ENCODE measurements at regions not wholly inside any gene's neighbourhood (a gene's known extent, or its start where the extent isn't known, plus 50 kb on each side); places are given as distances from the start of the nearest gene placed in this dataset.
"Not testable (repeated sequence)": the region's sequence is repeated elsewhere in the genome, so short reads cannot be mapped to it uniquely, and the experiment has no call there.

GRCh38 chr15:66884115-66884622 is 181.2 kb upstream of the SMAD3 start:
- Mint-ChIP-seq H3K27me3 (peaks cover 4% of the 10 kb centered on the region), H3K27ac (no peak overlapping the region), H3K9me3 (no peaks in the 10 kb centered on the region), H3K36me3 (no peaks in the 10 kb centered on the region), H3K4me1 (no peaks in the 10 kb centered on the region), H3K4me3 (no peak overlapping the region)

GRCh38 chr15:66884661-66885237 is 180.7 kb upstream of the SMAD3 start:
- Mint-ChIP-seq H3K4me3 (no peak overlapping the region), H3K27ac (no peak overlapping the region), H3K4me1 (no peaks in the 10 kb centered on the region), H3K36me3 (no peaks in the 10 kb centered on the region), H3K27me3 (peaks cover 4% of the 10 kb centered on the region), H3K9me3 (no peaks in the 10 kb centered on the region)

- Mint-ChIP-seq H3K4me3 (no peak overlapping the region), H3K9me3 (no peaks in the 10 kb centered on the region), H3K4me1 (no peaks in the 10 kb centered on the region), H3K27ac (no peak overlapping the region), H3K27me3 (peaks cover 4% of the 10 kb centered on the region), H3K36me3 (no peaks in the 10 kb centered on the region)
Measured at GRCh38 chr15:66885281-66885915, 180.0 kb upstream of the SMAD3 start.

- Mint-ChIP-seq H3K4me1 (no peaks in the 10 kb centered on the region), H3K9me3 (no peaks in the 10 kb centered on the region), H3K4me3 (no peak overlapping the region), H3K27ac (no peak overlapping the region), H3K27me3 (no peaks in the 10 kb centered on the region), H3K36me3 (no peaks in the 10 kb centered on the region)
Measured at GRCh38 chr15:66886241-66886675, 179.1 kb upstream of the SMAD3 start.

GRCh38 chr15:66886686-66887273 is 178.6 kb upstream of the SMAD3 start:
- Mint-ChIP-seq H3K4me1 (no peaks in the 10 kb centered on the region), H3K36me3 (no peaks in the 10 kb centered on the region), H3K27me3 (no peaks in the 10 kb centered on the region), H3K4me3 (no peak overlapping the region), H3K27ac (no peak overlapping the region), H3K9me3 (no peaks in the 10 kb centered on the region)

- H3K9me3 Mint-ChIP-seq, H3K4me3 Mint-ChIP-seq, H3K36me3 Mint-ChIP-seq, H3K4me1 Mint-ChIP-seq, H3K27me3 Mint-ChIP-seq, H3K27ac Mint-ChIP-seq: not testable (repeated sequence)
Measured at GRCh38 chr15:66889298-66889697, 176.1 kb upstream of the SMAD3 start.

- Mint-ChIP-seq H3K4me1 (no peaks in the 10 kb centered on the region), H3K27me3 (no peaks in the 10 kb centered on the region), H3K9me3 (no peaks in the 10 kb centered on the region)
Measured at GRCh38 chr15:66891776-66892175, 173.6 kb upstream of the SMAD3 start.

GRCh38 chr15:66893294-66893693 is 172.1 kb upstream of the SMAD3 start:
- no peak overlapping the region for H3K27ac Mint-ChIP-seq
- no peaks in the 10 kb centered on the region for H3K9me3 Mint-ChIP-seq
- no peaks in the 10 kb centered on the region for H3K36me3 Mint-ChIP-seq
- no peaks in the 10 kb centered on the region for H3K4me1 Mint-ChIP-seq
- H3K27me3 Mint-ChIP-seq = no peaks in the 10 kb centered on the region
- no peak overlapping the region for H3K4me3 Mint-ChIP-seq

More at GRCh38 chr15:66891776-66892175, 173.6 kb upstream of the SMAD3 start:
- Mint-ChIP-seq H3K4me3 (no peak overlapping the region), H3K27ac (no peak overlapping the region), H3K36me3 (no peaks in the 10 kb centered on the region)

GRCh38 chr15:66894363-66894762 is 171.0 kb upstream of the SMAD3 start:
- Mint-ChIP-seq H3K27ac (no peak overlapping the region), H3K4me1 (no peaks in the 10 kb centered on the region), H3K27me3 (no peaks in the 10 kb centered on the region), H3K36me3 (no peaks in the 10 kb centered on the region), H3K9me3 (no peaks in the 10 kb centered on the region), H3K4me3 (no peak overlapping the region)

- Mint-ChIP-seq H3K9me3 (no peaks in the 10 kb centered on the region), H3K4me3 (no peak overlapping the region), H3K27me3 (no peaks in the 10 kb centered on the region), H3K4me1 (no peaks in the 10 kb centered on the region), H3K36me3 (no peaks in the 10 kb centered on the region), H3K27ac (no peak overlapping the region)
Measured at GRCh38 chr15:66894986-66895780, 170.2 kb upstream of the SMAD3 start.

- Mint-ChIP-seq H3K9me3 (no peaks in the 10 kb centered on the region), H3K27ac (peak overlapping the region; percentile 19), H3K36me3 (no peaks in the 10 kb centered on the region), H3K27me3 (no peaks in the 10 kb centered on the region), H3K4me3 (no peak overlapping the region), H3K4me1 (no peaks in the 10 kb centered on the region)
Measured at GRCh38 chr15:66895794-66896453, 169.5 kb upstream of the SMAD3 start.

GRCh38 chr15:66896611-66897010 is 168.8 kb upstream of the SMAD3 start:
- H3K4me1 Mint-ChIP-seq = no peaks in the 10 kb centered on the region
- H3K4me3 Mint-ChIP-seq = no peak overlapping the region
- no peaks in the 10 kb centered on the region for H3K36me3 Mint-ChIP-seq
- no peaks in the 10 kb centered on the region for H3K27me3 Mint-ChIP-seq
- H3K9me3 Mint-ChIP-seq = no peaks in the 10 kb centered on the region
- H3K27ac Mint-ChIP-seq = no peak overlapping the region

GRCh38 chr15:66897416-66897815 is 168.0 kb upstream of the SMAD3 start:
- Mint-ChIP-seq H3K4me3 (no peak overlapping the region), H3K27ac (no peak overlapping the region), H3K36me3 (no peaks in the 10 kb centered on the region), H3K4me1 (no peaks in the 10 kb centered on the region), H3K27me3 (no peaks in the 10 kb centered on the region), H3K9me3 (no peaks in the 10 kb centered on the region)

GRCh38 chr15:66897971-66898370 is 167.4 kb upstream of the SMAD3 start:
- Mint-ChIP-seq H3K4me3 (no peak overlapping the region), H3K27ac (no peak overlapping the region), H3K4me1 (no peaks in the 10 kb centered on the region), H3K36me3 (no peaks in the 10 kb centered on the region), H3K9me3 (no peaks in the 10 kb centered on the region), H3K27me3 (no peaks in the 10 kb centered on the region)

- H3K27ac Mint-ChIP-seq = no peak overlapping the region
- H3K4me3 Mint-ChIP-seq = no peak overlapping the region
- no peaks in the 10 kb centered on the region for H3K27me3 Mint-ChIP-seq
- H3K9me3 Mint-ChIP-seq = no peaks in the 10 kb centered on the region
- no peaks in the 10 kb centered on the region for H3K36me3 Mint-ChIP-seq
- peaks cover 2% of the 10 kb centered on the region for H3K4me1 Mint-ChIP-seq
Measured at GRCh38 chr15:66898656-66899386, 166.6 kb upstream of the SMAD3 start.

Measured in activated naive CD4-positive, alpha-beta T cell treated with anti-CD3 and anti-CD28 coated beads, Interleukin-2, amount 50 U/mL, for 24 hours (primary cell).